ENCODE measurements at regions not wholly inside any gene's neighbourhood (a gene's known extent, or its start where the extent isn't known, plus 50 kb on each side); places are given as distances from the start of the nearest gene placed in this dataset.
"Not testable (repeated sequence)": the region's sequence is repeated elsewhere in the genome, so short reads cannot be mapped to it uniquely, and the experiment has no call there.

DNA sequence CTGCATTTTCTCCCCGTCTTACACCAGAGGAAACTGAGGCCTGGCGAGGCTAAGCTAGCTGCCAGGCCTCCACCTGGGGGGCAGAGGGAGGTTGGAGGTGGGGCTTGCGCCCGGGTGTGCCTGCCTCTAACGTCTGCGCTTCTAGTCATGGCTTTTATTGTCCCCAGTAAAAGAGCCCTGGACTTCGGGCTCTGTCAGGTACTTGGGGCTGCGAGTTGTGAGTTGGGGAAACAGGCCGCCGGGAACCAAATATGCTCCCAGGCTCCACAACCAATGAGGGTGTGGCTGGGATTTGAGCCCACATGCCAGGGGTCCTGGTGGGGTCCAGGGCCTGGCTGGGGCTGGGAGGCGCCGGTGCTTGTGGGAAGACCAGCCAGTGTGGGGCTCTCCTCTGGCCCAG is 57.4 kb upstream of the NOTCH1 start:
- CTCF ChIA-PET, result interaction anchor here (0.5 kb wide), 1 partner anchor 1864 kb away, joined by 3 read pairs; no protein-coding TSS in a partner anchor
- POLR2A ChIA-PET (ENCODE audit: low non-redundant PET), result no interaction called here
- H3K27ac ChIP-seq, result peak overlapping the region; percentile 93
- TF ChIP-seq, protein P1, sequence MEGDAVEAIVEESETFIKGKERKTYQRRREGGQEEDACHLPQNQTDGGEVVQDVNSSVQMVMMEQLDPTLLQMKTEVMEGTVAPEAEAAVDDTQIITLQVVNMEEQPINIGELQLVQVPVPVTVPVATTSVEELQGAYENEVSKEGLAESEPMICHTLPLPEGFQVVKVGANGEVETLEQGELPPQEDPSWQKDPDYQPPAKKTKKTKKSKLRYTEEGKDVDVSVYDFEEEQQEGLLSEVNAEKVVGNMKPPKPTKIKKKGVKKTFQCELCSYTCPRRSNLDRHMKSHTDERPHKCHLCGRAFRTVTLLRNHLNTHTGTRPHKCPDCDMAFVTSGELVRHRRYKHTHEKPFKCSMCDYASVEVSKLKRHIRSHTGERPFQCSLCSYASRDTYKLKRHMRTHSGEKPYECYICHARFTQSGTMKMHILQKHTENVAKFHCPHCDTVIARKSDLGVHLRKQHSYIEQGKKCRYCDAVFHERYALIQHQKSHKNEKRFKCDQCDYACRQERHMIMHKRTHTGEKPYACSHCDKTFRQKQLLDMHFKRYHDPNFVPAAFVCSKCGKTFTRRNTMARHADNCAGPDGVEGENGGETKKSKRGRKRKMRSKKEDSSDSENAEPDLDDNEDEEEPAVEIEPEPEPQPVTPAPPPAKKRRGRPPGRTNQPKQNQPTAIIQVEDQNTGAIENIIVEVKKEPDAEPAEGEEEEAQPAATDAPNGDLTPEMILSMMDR (conservative IDR thresholded peaks at IDR 0.05; ENCODE audit: low read depth), result no peak
- DNase-seq (ENCODE audit: low spot score), result no peak

DNA sequence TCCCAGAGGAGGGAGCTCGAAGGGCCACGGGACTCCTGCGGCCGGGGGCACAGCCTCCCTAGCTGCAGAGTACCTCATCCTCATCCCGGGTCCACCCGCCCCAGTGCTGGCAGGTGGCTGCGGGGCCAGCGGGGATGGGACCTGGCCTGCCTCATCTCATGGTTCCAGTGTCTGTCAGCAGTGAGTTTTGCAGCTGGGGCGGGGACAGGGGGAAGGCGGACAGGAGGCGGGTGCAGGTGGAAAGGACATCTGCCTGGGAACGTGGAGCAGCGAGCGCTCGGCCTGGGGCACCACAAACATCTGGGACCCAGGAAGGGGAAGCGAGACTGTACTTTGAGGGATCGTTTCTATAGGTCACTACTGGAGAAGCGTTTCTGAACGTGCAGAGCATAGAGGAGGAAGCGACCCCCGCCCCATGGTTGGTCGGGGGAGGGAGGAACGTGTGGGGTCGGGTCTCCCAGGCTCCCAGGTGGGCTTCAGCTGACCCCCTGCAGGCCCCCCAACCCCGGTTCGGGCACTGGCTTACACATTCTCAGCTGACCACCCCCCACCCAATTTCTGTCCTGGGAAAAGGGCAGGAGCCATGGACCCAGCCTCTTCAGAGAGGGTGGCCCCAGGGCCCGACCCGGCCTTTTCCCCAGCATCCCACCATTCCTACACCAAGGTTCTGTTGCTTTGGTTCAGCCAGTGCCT is 56.5 kb upstream of the NOTCH1 start:
- POLR2A ChIA-PET (ENCODE audit: low non-redundant PET), result no interaction called here
- no peak for DNase-seq (ENCODE audit: low spot score)
- H3K27ac ChIP-seq, result peak overlapping the region; percentile 93
- TF ChIP-seq, protein P1 (conservative IDR thresholded peaks at IDR 0.05; ENCODE audit: low read depth), result no peak
- CTCF ChIA-PET, result interaction anchor here (0.6 kb wide), 1 partner anchor 23 kb away, joined by 3 read pairs; no protein-coding TSS in a partner anchor

DNA sequence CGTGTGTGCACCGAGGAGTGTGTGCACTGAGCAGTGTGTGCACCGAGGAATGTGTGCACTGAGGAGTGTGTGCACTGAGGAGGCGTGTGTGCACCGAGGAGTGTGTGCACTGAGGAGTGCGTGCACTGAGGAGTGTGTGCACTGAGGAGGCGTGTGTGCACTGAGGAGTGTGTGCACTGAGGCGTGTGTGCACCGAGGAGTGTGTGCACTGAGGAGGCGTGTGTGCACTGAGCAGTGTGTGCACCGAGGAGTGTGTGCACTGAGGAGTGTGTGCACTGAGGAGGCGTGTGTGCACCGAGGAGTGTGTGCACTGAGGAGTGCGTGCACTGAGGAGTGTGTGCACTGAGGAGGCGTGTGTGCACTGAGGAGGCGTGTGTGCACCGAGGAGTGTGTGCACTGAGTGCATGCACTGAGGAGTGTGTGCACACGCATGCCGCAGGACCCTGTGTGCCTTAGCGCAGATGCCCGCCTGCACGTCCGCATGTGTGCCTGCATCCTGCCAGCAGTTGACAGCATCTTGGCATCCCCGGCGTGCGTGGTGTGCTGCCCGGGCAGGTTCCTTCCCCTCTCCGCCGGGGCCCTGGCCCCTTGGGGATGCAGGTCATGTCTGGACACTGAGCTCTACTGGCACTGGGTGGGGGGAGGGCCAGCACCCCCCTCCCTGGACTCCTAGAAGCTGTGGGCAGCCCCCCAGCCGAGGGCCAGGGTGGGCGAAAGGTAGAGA is 55.6 kb upstream of the NOTCH1 start:
- DNase-seq (ENCODE audit: low spot score); POLR2A ChIA-PET (ENCODE audit: low non-redundant PET): not testable (repeated sequence)
- peak overlapping the region; percentile 93 for H3K27ac ChIP-seq
- CTCF ChIA-PET, result interaction anchor here (0.6 to 0.7 kb wide), 2 partner anchors 24 to 74 kb away, joined by 3 read pairs; no protein-coding TSS in a partner anchor

DNA sequence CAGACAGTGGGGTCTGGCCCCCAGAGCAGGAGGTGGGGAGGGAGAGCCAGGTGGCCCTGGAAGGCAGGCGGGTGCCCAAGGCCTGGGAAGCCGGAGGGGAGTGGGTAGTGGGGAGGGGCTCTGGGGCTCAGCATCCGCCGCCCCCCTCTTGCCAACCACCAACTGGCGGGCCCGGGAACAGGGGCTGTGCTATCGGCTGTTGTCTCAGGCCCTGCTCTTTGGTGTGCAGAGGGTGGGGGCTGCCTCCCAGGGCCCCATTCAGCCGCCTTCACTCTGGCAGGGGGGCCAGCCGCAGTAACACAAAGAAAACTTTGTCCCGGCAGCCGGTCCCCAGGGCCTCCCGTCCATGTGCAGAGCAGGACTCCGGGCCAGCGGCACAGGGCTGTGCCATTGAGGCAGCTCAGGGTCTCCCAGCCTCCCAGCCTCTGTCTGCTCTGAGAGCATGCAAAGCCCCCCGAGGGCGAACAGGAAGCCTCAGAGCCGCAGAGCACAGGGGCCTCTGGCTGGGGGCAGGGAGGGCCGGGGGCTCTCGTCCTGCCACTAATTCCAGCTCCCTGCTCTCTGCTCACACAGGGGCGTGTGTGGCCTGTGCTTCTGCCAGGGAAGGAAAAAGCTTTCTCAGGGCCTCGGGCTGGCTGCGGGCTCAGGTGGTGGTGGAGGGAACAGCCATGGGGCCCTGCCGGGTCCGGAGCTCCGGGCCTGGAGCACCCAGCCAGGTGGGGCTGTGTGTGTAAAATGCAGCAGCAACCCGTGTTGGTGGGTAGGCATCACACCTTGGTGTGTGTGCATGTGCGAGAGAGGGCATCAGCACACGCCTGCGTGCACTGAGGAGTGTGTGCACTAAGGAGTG is 54.2 kb upstream of the NOTCH1 start:
- TF ChIP-seq, protein P1 (conservative IDR thresholded peaks at IDR 0.05; ENCODE audit: low read depth), result no peak
- ChIA-PET POLR2A (ENCODE audit: low non-redundant PET) (no interaction called here), CTCF (no interaction called here)
- DNase-seq (ENCODE audit: low spot score), result no peak
- peak overlapping the region; percentile 70 for H3K27ac ChIP-seq

DNA sequence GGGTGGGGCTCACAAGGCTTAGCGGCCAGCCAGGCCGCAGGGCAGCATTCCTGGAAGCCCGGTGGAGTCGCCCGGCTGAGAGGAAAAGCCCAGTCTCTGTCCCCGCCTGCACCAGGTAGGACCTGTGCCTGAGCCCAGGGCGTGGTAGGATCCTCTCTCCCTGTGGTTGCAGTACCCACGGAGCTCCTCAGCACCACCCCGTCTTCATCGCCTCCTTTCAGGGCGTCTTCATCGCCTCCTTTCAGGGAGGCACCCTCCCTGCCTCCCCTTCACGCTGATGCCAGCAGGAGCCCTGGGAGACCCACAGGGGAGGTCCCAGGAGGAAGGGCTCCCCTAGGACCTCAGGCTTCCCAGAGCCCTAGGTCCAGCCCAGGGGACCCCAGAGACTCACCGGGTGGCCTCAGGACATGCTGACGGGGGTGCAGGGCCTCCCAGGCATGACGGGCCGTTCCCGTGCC is 53.3 kb upstream of the NOTCH1 start:
- TF ChIP-seq, protein P1 (conservative IDR thresholded peaks at IDR 0.05; ENCODE audit: low read depth), result no peak
- peak overlapping the region; percentile 70 for H3K27ac ChIP-seq
- ChIA-PET CTCF (interaction anchor here (0.6 to 0.7 kb wide), 2 partner anchors 20 to 55 kb away, joined by 3 read pairs; no protein-coding TSS in a partner anchor), POLR2A (ENCODE audit: low non-redundant PET) (no interaction called here)
- DNase-seq (ENCODE audit: low spot score), result no peak

DNA sequence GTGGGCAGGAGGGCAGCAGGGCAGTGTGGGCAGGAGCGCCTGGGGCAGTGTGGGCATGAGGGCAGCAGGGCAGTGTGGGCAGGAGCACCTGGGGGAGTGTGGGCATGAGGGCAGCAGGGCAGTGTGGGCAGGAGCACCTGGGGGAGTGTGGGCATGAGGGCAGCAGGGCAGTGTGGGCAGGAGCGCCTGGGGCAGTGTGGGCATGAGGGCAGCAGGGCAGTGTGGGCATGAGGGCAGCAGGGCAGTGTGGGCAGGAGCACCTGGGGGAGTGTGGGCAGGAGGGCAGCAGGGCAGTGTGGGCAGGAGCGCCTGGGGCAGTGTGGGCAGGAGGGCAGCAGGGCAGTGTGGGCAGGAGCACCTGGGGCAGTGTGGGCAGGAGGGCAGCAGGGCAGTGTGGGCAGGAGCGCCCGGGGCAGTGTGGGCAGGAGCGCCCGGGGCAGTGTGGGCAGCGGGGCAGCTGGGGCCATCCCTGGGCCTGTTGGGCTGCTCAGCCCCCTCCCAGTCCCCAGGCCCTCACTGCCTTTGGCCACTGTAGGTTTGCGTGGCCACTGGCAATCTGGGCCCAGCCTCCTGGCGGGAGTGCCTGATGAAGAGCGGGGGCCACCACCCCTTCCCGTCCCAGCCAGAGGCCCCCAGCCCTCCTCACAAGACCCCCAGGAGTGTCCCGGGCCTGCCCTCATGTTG is 52.7 kb upstream of the NOTCH1 start:
- POLR2A ChIA-PET (ENCODE audit: low non-redundant PET); DNase-seq (ENCODE audit: low spot score): not testable (repeated sequence)
- CTCF ChIA-PET, result interaction anchor here (0.7 kb wide), 1 partner anchor 20 kb away, joined by 3 read pairs; no protein-coding TSS in a partner anchor
- H3K27ac ChIP-seq, result peak overlapping the region; percentile 70

DNA sequence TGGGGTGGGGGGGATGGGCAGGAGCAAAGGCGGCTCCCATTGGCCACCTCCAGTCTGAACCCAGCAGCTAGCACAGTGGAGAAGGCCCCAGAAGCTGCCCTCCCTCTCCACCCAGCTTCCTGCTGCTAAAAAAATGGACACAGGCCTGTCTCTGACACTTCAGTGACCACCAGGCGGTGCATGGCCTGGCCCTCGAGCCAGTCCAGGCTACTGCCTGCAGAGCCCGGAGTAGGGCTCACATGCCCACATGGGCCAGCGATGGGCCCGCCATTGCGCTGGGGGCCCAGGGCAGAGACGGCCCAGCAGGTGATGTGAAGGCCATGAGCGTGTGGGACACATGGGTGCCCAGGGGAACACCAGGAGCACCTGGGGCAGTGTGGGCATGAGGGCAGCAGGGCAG is 52.1 kb upstream of the NOTCH1 start:
- TF ChIP-seq, protein P1 (conservative IDR thresholded peaks at IDR 0.05; ENCODE audit: low read depth), result no peak
- peak overlapping the region; percentile 73 for H3K27ac ChIP-seq
- no peak for DNase-seq (ENCODE audit: low spot score)
- CTCF ChIA-PET, result interaction anchor here (0.6 to 0.8 kb wide), 2 partner anchors 62 to 113 kb away, joined by 3 to 4 read pairs; no protein-coding TSS in a partner anchor
- POLR2A ChIA-PET (ENCODE audit: low non-redundant PET), result no interaction called here
